Body of pancreas (tissue), 4 donors: ENCODE measurements at regions not wholly inside any gene's neighbourhood (a gene's known extent, or its start where the extent isn't known, plus 50 kb on each side); places are given as distances from the start of the nearest gene placed in this dataset.
"Not testable (repeated sequence)": the region's sequence is repeated elsewhere in the genome, so short reads cannot be mapped to it uniquely, and the experiment has no call there.

Source experiments
- ATAC-seq: fragments of 150-250 bp; one replicate; pipeline ENCODE4 v1.9.1; 2016
- DNase-seq, 4 donors: peaks; one replicate each; pipeline ENCODE4 v3.0.0-alpha.2; 2019
- H3K27ac ChIP-seq, 4 donors: fragments of 200-600 bp; sonication (generic); 1 replicate in 3 of 4; 2 replicates in 1 of 4; pipeline versions ENCODE4 v1.5.1 to v1.6.1; 2016 to 2019; ENCODE audit warnings: mild to moderate bottlenecking in 1 of 4, mixed read lengths in 1 of 4, moderate library complexity in 1 of 4
- H3K27me3 ChIP-seq, 2 donors: fragments of 200-600 bp; sonication (generic); one replicate each; pipeline ENCODE4 v1.6.0; 2016; ENCODE audit warnings: mild to moderate bottlenecking in 1 of 2
- H3K36me3 ChIP-seq, 2 donors: fragments of 200-600 bp; sonication (generic); replicated peaks in 1 of 2; 2 replicates each; pipeline ENCODE4 v1.5.1; 2016; ENCODE audit warnings: low read depth in 2 of 2; ENCODE audit not compliant: insufficient read depth in 1 of 2
- H3K4me1 ChIP-seq: fragments of 200-600 bp; sonication (generic); one replicate; pipeline ENCODE4 v1.6.0; 2016
- H3K4me3 ChIP-seq, 2 donors: fragments of 200-600 bp; sonication (generic); 1 replicate in 1 of 2; 2 replicates in 1 of 2; pipeline ENCODE4 v1.5.1; 2016 to 2019
- H3K9me3 ChIP-seq, 3 donors: fragments of 200-600 bp; sonication (generic); 1 replicate in 2 of 3; 2 replicates in 1 of 3; pipeline ENCODE4 v1.5.1; 2016
- POLR2A ChIP-seq, 3 donors: fragments of 450-650 bp; IDR thresholded peaks; one replicate each; pipeline ENCODE4 v1.6.1; 2016; ENCODE audit warnings: antibody characterized with exemption in 3 of 3, mild to moderate bottlenecking in 2 of 3
- WGBS, 2 donors: methylation state at CpG; one replicate each; pipeline ENCODE4 v1.1.5; 2017; 5-methylcytosine and 5-hydroxymethylcytosine counted together
- intact Hi-C: fragments of 100-400 bp; cut with DNase I; formaldehyde crosslinking; loops from one replicate; pipeline ENCODE4 v1.15.1; 2023
- TF ChIP-seq, protein P1 (sequence below), 7 experiments: fragments of 450-650 bp in 4 of 7; fragments of 200-600 bp in 3 of 7; sonication (generic) in 3 of 7; IDR thresholded peaks; one replicate each; pipeline ENCODE4 v1.5.1; 2016 to 2019; ENCODE audit warnings: antibody characterized with exemption in 7 of 7

DNA sequence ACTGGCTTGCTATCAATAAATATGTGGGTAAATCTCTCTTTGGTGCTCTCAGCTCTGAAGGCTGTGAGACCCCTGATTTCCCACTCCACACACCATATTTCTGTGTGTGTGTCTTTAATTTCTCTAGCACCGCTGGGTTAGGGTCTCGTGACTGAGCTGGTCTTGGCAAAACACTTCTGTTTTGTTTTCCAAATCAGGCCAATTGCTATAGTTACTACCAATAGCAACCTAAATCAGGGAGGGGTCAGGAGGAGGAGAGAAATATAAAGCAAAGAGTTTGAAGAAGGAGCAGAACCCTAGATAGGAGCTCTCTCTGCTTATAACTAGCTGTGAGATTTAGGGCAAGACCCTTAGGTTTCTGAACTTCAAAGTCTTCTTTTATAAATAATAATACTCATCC, 250.5 kb upstream of the IGFBP7 start:
- ATAC-seq (no peak), DNase-seq (no peak)
- 60 to 74% methylated on average over 2 of the region's 2 CpGs for WGBS, 2 donors
- Histone ChIP-seq H3K27me3 (no peaks in the 10 kb centered on the region), H3K36me3 (no peaks in the 10 kb centered on the region), H3K9me3 (no peaks in the 10 kb centered on the region), H3K27ac (no peak overlapping the region), H3K4me1 (no peaks in the 10 kb centered on the region), H3K4me3 (no peak overlapping the region)
- no peak for TF ChIP-seq POLR2A (IDR thresholded peaks at IDR 0.05)
- intact Hi-C loops, result no loop called here

DNA sequence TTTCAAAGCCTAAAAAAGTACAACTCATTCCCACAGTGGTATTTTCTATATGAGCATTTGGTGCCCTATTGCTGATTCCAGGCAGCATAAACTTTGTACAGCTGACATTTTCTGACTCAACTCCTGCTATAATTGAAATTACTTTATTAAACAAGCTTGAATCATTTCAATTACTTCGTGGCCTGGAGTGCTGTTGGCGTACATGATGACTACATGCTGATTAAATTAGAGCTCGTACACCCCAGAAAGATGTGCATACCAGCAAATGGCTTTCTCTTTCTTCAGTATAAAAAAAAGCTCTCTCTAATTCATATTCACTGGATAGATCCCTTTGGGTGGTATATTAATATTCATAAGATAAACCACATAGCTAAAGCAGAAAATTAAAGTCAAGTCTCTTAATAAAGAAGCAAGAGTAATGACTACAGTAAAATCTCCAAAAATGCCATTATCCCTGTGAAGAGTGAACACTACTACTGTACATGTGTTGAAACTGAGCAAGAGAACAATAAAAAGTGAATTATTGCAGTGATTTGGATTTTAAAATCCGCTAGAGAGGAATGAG, 245.0 kb upstream of the IGFBP7 start:
- Histone ChIP-seq H3K27me3 (no peaks in the 10 kb centered on the region), H3K4me1 (no peaks in the 10 kb centered on the region), H3K4me3 (no peak overlapping the region), H3K9me3 (no peaks in the 10 kb centered on the region), H3K27ac (no peak overlapping the region), H3K36me3 (no peaks in the 10 kb centered on the region)
- no peak for DNase-seq
- no peak for TF ChIP-seq POLR2A (IDR thresholded peaks at IDR 0.05)
- TF ChIP-seq, protein P1, sequence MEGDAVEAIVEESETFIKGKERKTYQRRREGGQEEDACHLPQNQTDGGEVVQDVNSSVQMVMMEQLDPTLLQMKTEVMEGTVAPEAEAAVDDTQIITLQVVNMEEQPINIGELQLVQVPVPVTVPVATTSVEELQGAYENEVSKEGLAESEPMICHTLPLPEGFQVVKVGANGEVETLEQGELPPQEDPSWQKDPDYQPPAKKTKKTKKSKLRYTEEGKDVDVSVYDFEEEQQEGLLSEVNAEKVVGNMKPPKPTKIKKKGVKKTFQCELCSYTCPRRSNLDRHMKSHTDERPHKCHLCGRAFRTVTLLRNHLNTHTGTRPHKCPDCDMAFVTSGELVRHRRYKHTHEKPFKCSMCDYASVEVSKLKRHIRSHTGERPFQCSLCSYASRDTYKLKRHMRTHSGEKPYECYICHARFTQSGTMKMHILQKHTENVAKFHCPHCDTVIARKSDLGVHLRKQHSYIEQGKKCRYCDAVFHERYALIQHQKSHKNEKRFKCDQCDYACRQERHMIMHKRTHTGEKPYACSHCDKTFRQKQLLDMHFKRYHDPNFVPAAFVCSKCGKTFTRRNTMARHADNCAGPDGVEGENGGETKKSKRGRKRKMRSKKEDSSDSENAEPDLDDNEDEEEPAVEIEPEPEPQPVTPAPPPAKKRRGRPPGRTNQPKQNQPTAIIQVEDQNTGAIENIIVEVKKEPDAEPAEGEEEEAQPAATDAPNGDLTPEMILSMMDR (IDR thresholded peaks at IDR 0.05), result no peak
- intact Hi-C loops, result no loop called here
- ATAC-seq, result no peak
- WGBS, 2 donors, result 71 to 74% methylated on average over 4 of the region's 4 CpGs

DNA sequence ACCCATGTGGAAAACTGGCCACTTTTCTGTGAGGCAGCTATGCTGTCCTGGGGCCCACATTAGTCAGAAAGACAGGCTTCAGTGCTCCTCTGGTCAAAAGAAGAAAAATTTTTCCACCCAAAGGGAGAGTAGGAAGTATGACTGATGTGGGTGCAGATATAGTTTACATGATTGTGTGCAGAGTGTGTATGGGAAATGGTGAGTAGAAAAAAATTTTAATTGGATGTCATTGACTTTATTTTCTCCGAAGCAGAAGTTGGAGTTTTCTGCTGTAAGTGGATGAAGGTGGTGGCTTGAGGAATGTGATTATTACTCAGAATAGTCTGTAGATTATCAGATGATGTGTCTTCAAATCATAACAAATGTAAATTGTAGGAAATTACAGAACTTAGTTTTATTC, 241.5 kb upstream of the IGFBP7 start:
- Histone ChIP-seq H3K4me3 (no peak overlapping the region), H3K36me3 (no peaks in the 10 kb centered on the region), H3K27ac (no peak overlapping the region), H3K4me1 (no peaks in the 10 kb centered on the region), H3K27me3 (no peaks in the 10 kb centered on the region), H3K9me3 (no peaks in the 10 kb centered on the region)
- ATAC-seq, result no peak
- DNase-seq, result no peak
- intact Hi-C loops, result no loop called here
- WGBS, 2 donors, result 51 to 62% methylated on average over 1 of the region's 1 CpG
- TF ChIP-seq, protein P1 (IDR thresholded peaks at IDR 0.05), result no peak
- TF ChIP-seq POLR2A (IDR thresholded peaks at IDR 0.05), result no peak

DNA sequence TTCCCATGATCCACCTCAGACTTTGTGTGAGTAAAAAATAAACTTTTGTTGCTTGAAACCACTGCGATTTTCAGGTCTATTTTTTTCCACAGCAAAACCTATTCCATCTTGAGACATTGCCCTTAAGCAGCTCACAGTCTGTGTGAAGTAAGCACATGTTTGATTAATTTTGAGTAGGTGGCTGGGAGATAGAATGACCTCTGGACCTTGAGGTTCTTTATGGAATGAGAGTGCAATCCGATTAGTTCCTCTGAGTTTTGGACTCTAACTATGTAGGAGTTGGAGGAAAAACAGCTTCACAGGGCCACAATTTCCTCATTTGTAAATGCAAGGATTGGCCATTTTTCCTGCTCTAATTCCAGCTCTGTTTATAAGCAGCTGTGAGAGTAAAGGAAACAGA, 234.1 kb upstream of the IGFBP7 start:
- no peak for ATAC-seq
- H3K36me3 ChIP-seq, result no peaks in the 10 kb centered on the region

GRCh38 chr4:57342411-57342810, 232.2 kb upstream of the IGFBP7 start:
- Histone ChIP-seq H3K27ac (no peak overlapping the region), H3K9me3 (no peaks in the 10 kb centered on the region), H3K27me3 (no peaks in the 10 kb centered on the region), H3K4me3 (no peak overlapping the region), H3K36me3 (no peaks in the 10 kb centered on the region), H3K4me1 (no peaks in the 10 kb centered on the region)
- DNase-seq (no peak), ATAC-seq (no peak)
- WGBS, 2 donors, result 58% methylated on average over 2 of the region's 2 CpGs
- intact Hi-C loops, result no loop called here
- TF ChIP-seq POLR2A (IDR thresholded peaks at IDR 0.05), result no peak
- TF ChIP-seq, protein P1 (IDR thresholded peaks at IDR 0.05), result no peak

More for the DNA sequence above, 234.1 kb upstream of the IGFBP7 start:
- Histone ChIP-seq H3K4me3 (no peak overlapping the region), H3K9me3 (no peaks in the 10 kb centered on the region), H3K4me1 (no peaks in the 10 kb centered on the region), H3K27me3 (no peaks in the 10 kb centered on the region), H3K27ac (no peak overlapping the region)
- 15 to 29% methylated on average over 2 of the region's 2 CpGs for WGBS, 2 donors
- intact Hi-C loops, result no loop called here
- DNase-seq, result no peak
- TF ChIP-seq, protein P1 (IDR thresholded peaks at IDR 0.05), result no peak
- no peak for TF ChIP-seq POLR2A (IDR thresholded peaks at IDR 0.05)

- DNase-seq, H3K27ac ChIP-seq, H3K36me3 ChIP-seq, H3K27me3 ChIP-seq, intact Hi-C loops, ATAC-seq, H3K9me3 ChIP-seq, H3K4me1 ChIP-seq, H3K4me3 ChIP-seq: not testable (repeated sequence)
Measured at GRCh38 chr4:57338861-57339260, 228.7 kb upstream of the IGFBP7 start.
